Panc1 (cell line): ENCODE measurements at regions not wholly inside any gene's neighbourhood (a gene's known extent, or its start where the extent isn't known, plus 50 kb on each side); places are given as distances from the start of the nearest gene placed in this dataset.

Experiments
- ATAC-seq: fragments of 200-7000 bp; cut with Tn5 transposase; 2 replicates; pipeline ENCODE4 v1.9.1; 2020; ENCODE audit warnings: mild to moderate bottlenecking, moderate library complexity
- BruUV-seq: library from RNA; stranded (reverse); fragments of 400-500 nt; replicated peaks from 2 replicates; lab custom pipeline; 2021; lab: Mats Ljungman, UMichigan
- CTCF ChIA-PET: fragments of 300-600 bp; sonication (Branson Sonifier 250); formaldehyde crosslinking; loops from one replicate; lab custom pipeline; 2022; ENCODE audit warnings: antibody characterized with exemption; lab: Charles Lee
- POLR2A ChIA-PET: fragments of 300-600 bp; sonication (Branson Sonifier 250); formaldehyde crosslinking; loops from one replicate; lab custom pipeline; 2022; ENCODE audit warnings: antibody characterized with exemption; lab: Charles Lee
- DNase-seq: peaks from one replicate; pipeline ENCODE4 v3.0.0-alpha.2; 2010; ENCODE audit warnings: low read depth, low spot score
- H3K27ac ChIP-seq: 2 replicates; pipeline ENCODE4 v1.5.1; 2011; ENCODE audit warnings: mild to moderate bottlenecking, low read length, inconsistent platforms
- H3K27me3 ChIP-seq: fragments of 200-500 bp; sonication (Bioruptor generic); 2 replicates; pipeline ENCODE4 v1.6.0; 2014; ENCODE audit warnings: low read length, inconsistent platforms; ENCODE audit not compliant: control insufficient read depth, insufficient read depth
- H3K36me3 ChIP-seq: fragments of 200-500 bp; sonication (Bioruptor generic); 2 replicates; pipeline ENCODE4 v1.5.1; 2014; ENCODE audit warnings: inconsistent platforms, mild to moderate bottlenecking, low read length, moderate library complexity; ENCODE audit not compliant: control insufficient read depth, insufficient read depth
- H3K4me1 ChIP-seq: 2 replicates; pipeline ENCODE4 v1.5.1; 2011; ENCODE audit warnings: inconsistent platforms, mild to moderate bottlenecking, low read length, moderate library complexity; ENCODE audit not compliant: control insufficient read depth, insufficient read depth
- H3K4me3 ChIP-seq, 2 experiments: 2 replicates each; pipeline ENCODE4 v1.5.1; 2011 to 2012; ENCODE audit warnings: low read depth in 2 of 2, low read length in 2 of 2, mild to moderate bottlenecking in 2 of 2, inconsistent platforms in 1 of 2, moderate library complexity in 1 of 2
- H3K9me3 ChIP-seq: fragments of 200-500 bp; sonication (Bioruptor generic); 2 replicates; pipeline ENCODE4 v1.5.1; 2014; ENCODE audit warnings: low read depth, mild to moderate bottlenecking, inconsistent platforms, low read length, moderate library complexity; ENCODE audit not compliant: control insufficient read depth, insufficient read depth
- CTCF ChIP-seq: fragments of 450-650 bp; IDR thresholded peaks from 2 replicates; pipeline ENCODE4 v1.5.1; 2017; ENCODE audit warnings: mild to moderate bottlenecking
- POLR2AphosphoS5 ChIP-seq: IDR thresholded peaks from 2 replicates; pipeline ENCODE4 v1.6.1; 2012; ENCODE audit warnings: mild to moderate bottlenecking, low read depth, low read length, moderate library complexity
- REST ChIP-seq, 2 experiments: IDR thresholded peaks; 2 replicates each; pipeline ENCODE4 v1.6.1; 2011 to 2012; ENCODE audit warnings: low read depth in 2 of 2, control low read depth in 1 of 2, low read length in 1 of 2, mild to moderate bottlenecking in 1 of 2, moderate library complexity in 1 of 2; ENCODE audit not compliant: insufficient read depth in 1 of 2
- SIN3A ChIP-seq: IDR thresholded peaks from 2 replicates; pipeline ENCODE4 v1.6.1; 2012; ENCODE audit warnings: low read depth, mild to moderate bottlenecking, low read length, moderate library complexity, borderline replicate concordance; ENCODE audit not compliant: insufficient read depth
- TCF7L2 ChIP-seq: IDR thresholded peaks from 2 replicates; pipeline ENCODE4 v1.6.1; 2011; ENCODE audit warnings: mild to moderate bottlenecking, low read depth, low read length, inconsistent platforms
- in situ Hi-C: cut with HindIII; loops from 2 replicates; pipeline ENCODE4 v1.10.0; 2016; ENCODE audit warnings: low sequenced_read_pairs, low pct_unique_long_range_greater_than_20kb
- intact Hi-C: fragments of 100-400 bp; cut with micrococcal nuclease; formaldehyde crosslinking; loops from one replicate; pipeline ENCODE4 v1.10.0; 2022; ENCODE audit not compliant: unreplicated experiment

GRCh38 chr6:91080871-91081270 lies 494.0 kb upstream of the MAP3K7 start:
- Histone ChIP-seq H3K27ac (no peak overlapping the region), H3K9me3 (no peaks in the 10 kb centered on the region), H3K27me3 (no peaks in the 10 kb centered on the region), H3K4me1 (no peaks in the 10 kb centered on the region; the same call in 1 of the 2 replicates), H3K4me3 (no peak overlapping the region), H3K36me3 (no peaks in the 10 kb centered on the region)
- ATAC-seq (no peak), DNase-seq (no peak)
- CTCF ChIA-PET: interaction anchor here (0.8 kb wide), 1 partner anchor 94 kb away, joined by 3 read pairs; no protein-coding TSS in a partner anchor
- TF ChIP-seq REST (IDR thresholded peaks at IDR 0.05; ENCODE audit: insufficient read depth in 1 of 2, low read depth in 2 of 2, low read length in 1 of 2) (no peak), POLR2AphosphoS5 (no peak), SIN3A (no peak), CTCF (no peak), TCF7L2 (no peak)
- no TSS peak for BruUV-seq
- intact Hi-C loops (loop anchor here (10.0 kb wide), 1 partner anchor 1694 kb away; no protein-coding TSS in a partner anchor), in situ Hi-C loops (no loop called here)
- POLR2A ChIA-PET: no interaction called here

GRCh38 chr6:91079969-91080368 lies 493.1 kb upstream of the MAP3K7 start:
- POLR2A ChIA-PET: no interaction called here
- CTCF ChIA-PET: interaction anchor here (0.6 kb wide), 1 partner anchor 135 kb away, joined by 3 read pairs; no protein-coding TSS in a partner anchor
- H3K4me3 ChIP-seq: no peak overlapping the region
- no TSS peak for BruUV-seq
- H3K27me3 ChIP-seq: no peaks in the 10 kb centered on the region
- no peaks in the 10 kb centered on the region for H3K9me3 ChIP-seq
- in situ Hi-C loops (no loop called here), intact Hi-C loops (loop anchor here (10.0 kb wide), 1 partner anchor 1695 kb away; no protein-coding TSS in a partner anchor)
- no peak overlapping the region for H3K27ac ChIP-seq
- DNase-seq (no peak), ATAC-seq (no peak)
- H3K36me3 ChIP-seq: no peaks in the 10 kb centered on the region
- H3K4me1 ChIP-seq: no peaks in the 10 kb centered on the region; the same call in 1 of the 2 replicates
- no peak for TF ChIP-seq TCF7L2
- no peak for TF ChIP-seq CTCF
- no peak for TF ChIP-seq SIN3A
- no peak for TF ChIP-seq REST (IDR thresholded peaks at IDR 0.05; ENCODE audit: insufficient read depth in 1 of 2, low read depth in 2 of 2, low read length in 1 of 2)
- TF ChIP-seq POLR2AphosphoS5: no peak
